ENCODE measurements at regions not wholly inside any gene's neighbourhood (a gene's known extent, or its start where the extent isn't known, plus 50 kb on each side); places are given as distances from the start of the nearest gene placed in this dataset.

GRCh38 chr15:70429056-70429722 lies 331.5 kb upstream of the TLE3 start:
- 85 to 96% (median 94%) methylated on average over 5 of the region's 5 CpGs for WGBS, 3 donors
- no peak overlapping the region for H3K27ac ChIP-seq (ENCODE audit: low read depth, low read length)

GRCh38 chr15:70428211-70428822 lies 330.6 kb upstream of the TLE3 start:
- 89 to 92% (median 92%) methylated on average over 3 of the region's 3 CpGs for WGBS, 3 donors
- no peak overlapping the region for H3K27ac ChIP-seq (ENCODE audit: low read depth, low read length)

GRCh38 chr15:70427167-70428120 lies 329.7 kb upstream of the TLE3 start:
- no peak overlapping the region for H3K27ac ChIP-seq (ENCODE audit: low read depth, low read length)
- 81 to 86% (median 83%) methylated on average over 11 of the region's 11 CpGs for WGBS, 3 donors

- H3K27ac ChIP-seq (ENCODE audit: low read depth, low read length) = no peak overlapping the region
- 89 to 93% (median 92%) methylated on average over 17 of the region's 17 CpGs for WGBS, 3 donors
These were observed 328.5 kb upstream of the TLE3 start for GRCh38 chr15:70426096-70426821.

GRCh38 chr15:70424937-70425411 lies 327.3 kb upstream of the TLE3 start:
- no peak overlapping the region for H3K27ac ChIP-seq (ENCODE audit: low read depth, low read length)
- WGBS, 3 donors = 34 to 63% (median 44%) methylated on average over 4 of the region's 4 CpGs

- WGBS, 3 donors = 68 to 84% (median 79%) methylated on average over 2 of the region's 2 CpGs
- H3K27ac ChIP-seq (ENCODE audit: low read depth, low read length) = no peak overlapping the region
These were observed 325.6 kb upstream of the TLE3 start for GRCh38 chr15:70423267-70423666.

GRCh38 chr15:70422342-70422741 lies 324.6 kb upstream of the TLE3 start:
- WGBS, 3 donors = 89 to 90% (median 89%) methylated on average over 4 of the region's 4 CpGs
- no peak overlapping the region for H3K27ac ChIP-seq (ENCODE audit: low read depth, low read length)

- H3K27ac ChIP-seq (ENCODE audit: low read depth, low read length) = no peak overlapping the region
- WGBS, 3 donors = 32 to 71% (median 69%) methylated on average over 5 of the region's 5 CpGs
These were observed 323.3 kb upstream of the TLE3 start for GRCh38 chr15:70420948-70421482.

GRCh38 chr15:70420086-70420947 lies 322.6 kb upstream of the TLE3 start:
- H3K27ac ChIP-seq (ENCODE audit: low read depth, low read length) = no peak overlapping the region
- 77 to 88% (median 80%) methylated on average over 4 of the region's 4 CpGs for WGBS, 3 donors

GRCh38 chr15:70418943-70419342 lies 321.2 kb upstream of the TLE3 start:
- WGBS, 3 donors = 78 to 86% (median 83%) methylated on average over 11 of the region's 11 CpGs
- H3K27ac ChIP-seq (ENCODE audit: low read depth, low read length) = no peak overlapping the region

GRCh38 chr15:70417535-70417934 lies 319.8 kb upstream of the TLE3 start:
- WGBS, 3 donors = 72 to 94% (median 87%) methylated on average over 6 of the region's 6 CpGs
- no peak overlapping the region for H3K27ac ChIP-seq (ENCODE audit: low read depth, low read length)

- H3K27ac ChIP-seq (ENCODE audit: low read depth, low read length) = no peak overlapping the region
- 52 to 83% (median 62%) methylated on average over 2 of the region's 2 CpGs for WGBS, 3 donors
These were observed 319.1 kb upstream of the TLE3 start for GRCh38 chr15:70416829-70417228.

GRCh38 chr15:70415398-70415797 lies 317.7 kb upstream of the TLE3 start:
- 79 to 94% (median 83%) methylated on average over 18 of the region's 18 CpGs for WGBS, 3 donors

GRCh38 chr15:70414626-70415025 lies 316.9 kb upstream of the TLE3 start:
- no peak overlapping the region for H3K27ac ChIP-seq (ENCODE audit: low read depth, low read length)
- WGBS, 3 donors = 84 to 87% (median 86%) methylated on average over 5 of the region's 5 CpGs

More at GRCh38 chr15:70415398-70415797, 317.7 kb upstream of the TLE3 start:
- no peak overlapping the region for H3K27ac ChIP-seq (ENCODE audit: low read depth, low read length)

GRCh38 chr15:70412794-70413193 lies 315.1 kb upstream of the TLE3 start:
- H3K27ac ChIP-seq (ENCODE audit: low read depth, low read length) = no peak overlapping the region

- WGBS, 3 donors = 69 to 93% (median 83%) methylated on average over 10 of the region's 10 CpGs
- H3K27ac ChIP-seq (ENCODE audit: low read depth, low read length) = no peak overlapping the region
These were observed 313.6 kb upstream of the TLE3 start for GRCh38 chr15:70411143-70411863.

Measured in adipose tissue (tissue), 3 donors.